ENCODE measurements at regions not wholly inside any gene's neighbourhood (a gene's known extent, or its start where the extent isn't known, plus 50 kb on each side); places are given as distances from the start of the nearest gene placed in this dataset.

DNA sequence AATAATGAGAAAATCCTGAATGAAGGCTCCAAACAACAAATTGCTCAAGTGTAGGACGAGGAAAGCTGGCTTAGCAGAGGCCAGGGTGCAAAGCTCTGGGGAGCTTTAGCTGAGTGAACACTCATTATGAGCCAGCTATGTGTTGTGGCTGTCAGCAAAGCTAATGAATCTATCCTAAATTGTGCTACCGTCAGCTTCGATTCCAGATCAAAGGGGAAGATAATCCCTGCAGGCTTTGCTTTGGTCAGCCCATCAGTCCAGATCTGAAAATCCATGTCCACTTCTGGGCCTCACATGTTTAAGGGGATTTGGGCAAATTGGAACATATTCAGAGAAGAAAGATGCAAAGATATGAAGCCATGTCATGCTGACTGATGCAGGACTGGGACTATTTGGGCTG lies 180.9 kb upstream of the ZBED5 start:
- no peaks in the 10 kb centered on the region for H3K9me3 Mint-ChIP-seq (ENCODE audit: low read depth)
- POLR2A ChIA-PET: no interaction called here

DNA sequence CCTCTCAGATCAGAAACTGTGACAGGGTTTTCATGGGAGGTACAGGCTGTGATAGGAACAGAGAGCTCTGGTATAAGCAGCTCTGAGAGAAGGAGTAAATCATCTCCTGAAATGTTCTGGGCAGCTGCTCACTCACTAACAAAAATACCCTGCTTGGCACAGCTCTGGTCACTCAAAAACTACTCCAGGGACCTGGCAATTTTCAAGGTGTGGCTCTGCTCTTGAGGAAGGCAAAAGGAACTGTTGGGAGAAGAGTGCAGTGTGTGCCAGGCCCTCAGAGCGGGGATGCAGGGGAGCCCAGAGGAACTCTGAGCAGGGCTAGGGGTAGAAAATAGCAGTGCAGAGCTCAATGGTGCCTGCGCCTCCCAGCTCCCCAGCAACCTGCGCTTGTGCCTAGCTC lies 180.5 kb upstream of the ZBED5 start:
- Mint-ChIP-seq H3K4me1 (peaks cover 10% of the 10 kb centered on the region), H3K27me3 (no peaks in the 10 kb centered on the region), H3K4me3 (no peak overlapping the region), H3K36me3 (ENCODE audit: low read depth) (no peaks in the 10 kb centered on the region), H3K27ac (no peak overlapping the region), H3K9me3 (ENCODE audit: low read depth) (no peaks in the 10 kb centered on the region)
- DNase-seq: no peak
- ChIA-PET CTCF (interaction anchor here (0.6 to 4.7 kb wide), 18 partner anchors 10 to 749 kb away, joined by 3 to 53 read pairs (median 5); no protein-coding TSS in a partner anchor), POLR2A (no interaction called here)
- no peak for ATAC-seq
- intact Hi-C loops (cut with DNase I, micrococcal nuclease): loop anchor here in 1 of 2 experiments (5.0 kb wide), 1 partner anchor 584 kb away; the partner anchor contains the start of gene GALNT18

More for the DNA sequence above, 180.9 kb upstream of the ZBED5 start:
- DNase-seq (no peak), ATAC-seq (no peak)
- Mint-ChIP-seq H3K4me3 (no peak overlapping the region), H3K36me3 (ENCODE audit: low read depth) (no peaks in the 10 kb centered on the region), H3K27ac (no peak overlapping the region), H3K27me3 (no peaks in the 10 kb centered on the region), H3K4me1 (peaks cover 10% of the 10 kb centered on the region)
- intact Hi-C loops (cut with DNase I, micrococcal nuclease): loop anchor here in 1 of 2 experiments (5.0 kb wide), 1 partner anchor 584 kb away; the partner anchor contains the start of gene GALNT18
- CTCF ChIA-PET: interaction anchor here (0.6 to 4.7 kb wide), 8 partner anchors 10 to 749 kb away, joined by 3 to 53 read pairs (median 7); no protein-coding TSS in a partner anchor

DNA sequence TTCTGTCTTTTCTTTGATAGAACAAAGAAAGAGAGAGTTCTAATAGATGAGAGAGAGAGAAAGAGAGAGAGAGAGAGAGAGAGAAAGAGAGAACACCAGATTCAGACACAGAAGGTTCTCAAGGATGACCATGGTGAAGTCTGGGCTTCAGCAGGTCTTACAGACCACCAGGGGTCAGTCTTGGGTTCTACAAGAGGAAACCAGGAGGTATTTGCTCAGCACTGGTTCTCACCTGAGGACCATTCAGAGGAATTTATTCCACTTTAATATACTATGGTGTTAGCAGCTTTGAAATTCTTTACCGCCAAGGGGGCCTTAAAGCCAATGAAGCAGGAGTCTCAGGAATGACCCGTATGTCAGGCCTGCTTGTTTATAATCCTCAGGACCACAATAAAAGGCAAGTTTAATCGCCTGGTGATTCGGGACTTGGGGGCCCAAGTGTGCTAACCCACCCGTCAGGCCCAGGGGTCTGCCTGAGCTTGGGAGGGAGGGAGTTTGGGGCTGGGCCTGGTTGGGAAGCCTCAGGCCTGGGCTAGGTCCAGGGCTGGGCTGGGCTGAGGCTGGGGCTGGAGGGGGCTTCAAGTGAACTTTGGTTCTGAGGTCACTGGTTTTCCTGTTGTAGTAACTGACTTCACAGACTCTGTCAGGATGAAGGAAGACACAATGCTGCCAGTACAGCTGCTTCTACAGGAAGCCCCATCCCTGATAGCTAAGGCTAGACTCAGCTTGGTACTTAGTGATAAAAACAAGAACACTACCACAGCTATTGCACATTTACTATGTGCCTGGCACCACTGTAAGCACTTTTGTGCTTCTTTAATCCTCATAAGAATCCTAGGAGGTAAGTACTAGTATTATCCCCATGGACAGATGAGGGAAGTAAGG lies 179.2 kb upstream of the ZBED5 start:
- Mint-ChIP-seq H3K27ac (no peak overlapping the region), H3K9me3 (ENCODE audit: low read depth) (no peaks in the 10 kb centered on the region), H3K36me3 (ENCODE audit: low read depth) (no peaks in the 10 kb centered on the region), H3K27me3 (no peaks in the 10 kb centered on the region), H3K4me3 (no peak overlapping the region), H3K4me1 (peaks cover 10% of the 10 kb centered on the region)
- POLR2A ChIA-PET: no interaction called here
- intact Hi-C loops (cut with DNase I, micrococcal nuclease): loop anchor here (1.0 to 5.0 kb wide), 6 partner anchors 120 to 750 kb away; partner anchors contain the start of gene GALNT18 (in 1 of the 2)
- DNase-seq: peak; percentile 42
- CTCF ChIA-PET: interaction anchor here (0.5 to 4.7 kb wide), 33 partner anchors 9 to 1121 kb away, joined by 3 to 53 read pairs (median 4); no protein-coding TSS in a partner anchor
- ATAC-seq: peak; percentile 74

DNA sequence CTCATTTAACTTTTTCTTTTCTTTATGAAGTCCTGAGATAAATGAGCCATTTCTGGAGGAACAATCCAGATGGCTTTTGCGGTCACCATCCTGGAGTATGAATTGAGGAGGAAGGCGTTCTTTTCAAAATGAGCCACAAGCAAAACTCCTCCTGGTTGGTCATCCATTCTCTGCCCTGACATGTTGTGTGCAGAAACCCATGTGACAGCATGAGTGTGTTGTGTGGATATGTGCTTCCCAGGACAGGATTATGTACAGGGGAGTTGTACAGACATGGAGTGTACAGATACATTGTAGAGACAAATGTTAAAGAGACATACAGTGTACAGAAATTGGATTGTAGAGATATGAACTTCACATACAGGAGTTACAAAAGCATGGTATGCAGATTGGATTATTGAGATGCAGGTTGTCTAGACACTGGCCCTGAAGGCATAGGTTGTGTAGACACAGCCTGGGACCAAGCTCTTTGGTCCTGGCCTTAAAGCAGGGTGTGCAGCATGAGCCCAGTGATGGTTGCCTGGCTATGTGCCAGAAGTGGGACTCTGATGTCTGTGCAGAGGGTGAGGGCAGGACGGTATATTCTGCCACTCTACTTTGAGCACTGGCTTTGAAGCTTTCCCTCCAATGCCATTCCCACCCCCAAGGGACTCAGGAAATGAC lies 178.5 kb upstream of the ZBED5 start:
- intact Hi-C loops (cut with DNase I, micrococcal nuclease): loop anchor here (2.0 to 5.0 kb wide), 3 partner anchors 122 to 586 kb away; partner anchors contain the start of gene GALNT18 (in 1 of the 2)
- no peak for ATAC-seq
- Mint-ChIP-seq H3K27me3 (no peaks in the 10 kb centered on the region), H3K27ac (no peak overlapping the region), H3K36me3 (ENCODE audit: low read depth) (no peaks in the 10 kb centered on the region), H3K9me3 (ENCODE audit: low read depth) (no peaks in the 10 kb centered on the region), H3K4me3 (no peak overlapping the region), H3K4me1 (peaks cover 10% of the 10 kb centered on the region)
- ChIA-PET POLR2A (no interaction called here), CTCF (interaction anchor here (0.5 to 4.7 kb wide), 26 partner anchors 8 to 1122 kb away, joined by 3 to 53 read pairs (median 4); no protein-coding TSS in a partner anchor)
- DNase-seq: peak; percentile 10

DNA sequence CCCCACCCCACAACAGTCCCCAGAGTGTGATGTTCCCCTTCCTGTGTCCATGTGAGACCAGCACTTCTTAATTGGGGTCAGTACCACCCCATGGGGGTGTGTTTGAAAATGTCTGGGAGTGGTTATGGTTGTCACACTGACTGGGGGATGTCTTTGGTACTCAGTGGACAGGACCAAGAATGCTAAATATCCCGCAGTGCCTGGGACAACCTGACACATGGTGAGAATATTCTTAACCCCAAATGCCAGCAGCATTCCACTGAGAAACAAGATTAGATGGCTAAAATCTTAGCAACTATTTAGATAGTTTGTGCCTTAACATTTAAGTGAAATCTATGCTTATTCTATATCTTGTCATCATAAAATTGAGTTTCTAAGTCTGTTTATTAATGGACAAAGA lies 177.5 kb upstream of the ZBED5 start:
- POLR2A ChIA-PET: no interaction called here
- intact Hi-C loops (cut with DNase I, micrococcal nuclease): loop anchor here in 1 of 2 experiments (5.0 kb wide), 1 partner anchor 587 kb away; the partner anchor contains the start of gene GALNT18
- Mint-ChIP-seq H3K4me3 (no peak overlapping the region), H3K27me3 (no peaks in the 10 kb centered on the region), H3K4me1 (peaks cover 10% of the 10 kb centered on the region), H3K27ac (no peak overlapping the region), H3K9me3 (ENCODE audit: low read depth) (no peaks in the 10 kb centered on the region), H3K36me3 (ENCODE audit: low read depth) (no peaks in the 10 kb centered on the region)
- ATAC-seq (no peak), DNase-seq (no peak)
- CTCF ChIA-PET: interaction anchor here (0.6 to 4.7 kb wide), 16 partner anchors 7 to 752 kb away, joined by 3 to 53 read pairs (median 5); no protein-coding TSS in a partner anchor

DNA sequence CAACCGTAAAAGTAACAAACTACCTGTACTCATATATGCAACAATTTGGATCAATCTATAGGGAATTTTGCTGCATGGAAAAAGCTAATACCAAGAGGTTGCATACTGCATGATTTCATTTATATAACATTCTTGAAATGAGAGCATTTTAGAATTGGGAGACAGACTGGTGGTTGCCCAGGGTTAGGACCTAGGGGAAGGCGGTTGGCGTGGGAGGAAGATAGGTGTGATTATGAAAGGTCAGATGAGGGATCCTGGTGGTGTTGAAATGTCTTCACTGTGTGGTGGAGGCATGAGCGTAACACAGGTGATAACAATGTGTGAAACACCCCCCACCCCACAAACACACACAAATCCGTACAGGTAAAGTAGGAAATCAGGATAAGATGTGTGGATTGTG lies 176.6 kb upstream of the ZBED5 start:
- H3K9me3 Mint-ChIP-seq (ENCODE audit: low read depth): no peaks in the 10 kb centered on the region
- no peak overlapping the region for H3K4me3 Mint-ChIP-seq
- CTCF ChIA-PET: interaction anchor here (1.4 to 2.3 kb wide), 2 partner anchors 11 to 100 kb away, joined by 3 to 12 read pairs; no protein-coding TSS in a partner anchor
- H3K27ac Mint-ChIP-seq: no peak overlapping the region
- DNase-seq: no peak
- intact Hi-C loops (cut with DNase I, micrococcal nuclease): no loop called here
- H3K36me3 Mint-ChIP-seq (ENCODE audit: low read depth): no peaks in the 10 kb centered on the region
- peaks cover 10% of the 10 kb centered on the region for H3K4me1 Mint-ChIP-seq
- H3K27me3 Mint-ChIP-seq: no peaks in the 10 kb centered on the region
- POLR2A ChIA-PET: no interaction called here
- ATAC-seq: no peak

DNA sequence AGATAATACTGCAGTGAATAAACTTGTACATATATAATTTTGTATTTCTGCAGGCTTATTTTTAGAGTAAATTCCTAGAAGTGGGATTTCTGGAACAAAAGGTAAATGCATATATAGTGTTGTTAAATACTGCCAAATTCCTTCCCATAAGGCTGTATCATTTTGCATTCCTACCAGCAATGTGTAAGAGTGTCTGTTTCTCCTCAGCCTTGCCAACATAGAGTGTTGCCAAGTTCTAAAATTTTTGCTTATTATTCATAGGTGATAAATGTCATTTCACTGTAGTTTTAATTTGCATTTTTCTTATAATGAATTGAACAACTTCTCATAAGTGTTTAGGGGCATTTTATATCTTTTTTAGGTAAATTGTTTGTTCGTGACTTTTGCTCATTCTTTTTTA lies 174.2 kb upstream of the ZBED5 start:
- intact Hi-C loops (cut with DNase I, micrococcal nuclease): no loop called here
- no peak overlapping the region for H3K27ac Mint-ChIP-seq
- H3K36me3 Mint-ChIP-seq (ENCODE audit: low read depth): no peaks in the 10 kb centered on the region
- no peaks in the 10 kb centered on the region for H3K27me3 Mint-ChIP-seq
- POLR2A ChIA-PET: no interaction called here
- no peak for DNase-seq
- no peak overlapping the region for H3K4me3 Mint-ChIP-seq
- CTCF ChIA-PET: interaction anchor here (1.3 kb wide), 1 partner anchor 755 kb away, joined by 3 read pairs; no protein-coding TSS in a partner anchor
- H3K9me3 Mint-ChIP-seq (ENCODE audit: low read depth): no peaks in the 10 kb centered on the region
- ATAC-seq: no peak
- peaks cover 4% of the 10 kb centered on the region for H3K4me1 Mint-ChIP-seq

DNA sequence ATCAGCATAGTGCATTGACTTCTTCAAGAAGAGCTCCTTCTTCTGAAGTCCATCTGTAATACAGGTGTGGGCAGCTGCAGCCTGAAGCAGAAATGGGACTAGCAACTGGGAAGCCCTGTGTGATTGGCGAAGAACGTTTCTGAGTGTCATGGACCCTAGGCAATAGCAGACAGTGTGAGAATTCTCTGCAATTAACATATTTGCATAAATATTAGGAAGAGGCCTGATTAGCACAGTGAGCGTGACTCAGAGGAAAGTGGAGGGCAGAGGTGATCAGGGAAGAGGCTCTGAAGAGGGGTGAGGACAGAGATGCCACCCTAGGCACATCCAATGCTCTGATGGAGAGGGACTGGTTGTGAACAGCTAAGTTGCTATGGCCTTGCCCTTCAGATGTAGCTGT lies 171.2 kb upstream of the ZBED5 start:
- Mint-ChIP-seq H3K27ac (no peak overlapping the region), H3K27me3 (no peaks in the 10 kb centered on the region), H3K4me1 (no peaks in the 10 kb centered on the region), H3K36me3 (ENCODE audit: low read depth) (no peaks in the 10 kb centered on the region), H3K4me3 (no peak overlapping the region), H3K9me3 (ENCODE audit: low read depth) (no peaks in the 10 kb centered on the region)
- POLR2A ChIA-PET: no interaction called here
- CTCF ChIA-PET: interaction anchor here (0.6 to 4.9 kb wide), 21 partner anchors 9 to 762 kb away, joined by 3 to 53 read pairs (median 6); no protein-coding TSS in a partner anchor
- DNase-seq (no peak), ATAC-seq (no peak)
- intact Hi-C loops (cut with DNase I, micrococcal nuclease): loop anchor here (2.0 kb wide), 2 partner anchors 128 to 238 kb away; no protein-coding TSS in a partner anchor

DNA sequence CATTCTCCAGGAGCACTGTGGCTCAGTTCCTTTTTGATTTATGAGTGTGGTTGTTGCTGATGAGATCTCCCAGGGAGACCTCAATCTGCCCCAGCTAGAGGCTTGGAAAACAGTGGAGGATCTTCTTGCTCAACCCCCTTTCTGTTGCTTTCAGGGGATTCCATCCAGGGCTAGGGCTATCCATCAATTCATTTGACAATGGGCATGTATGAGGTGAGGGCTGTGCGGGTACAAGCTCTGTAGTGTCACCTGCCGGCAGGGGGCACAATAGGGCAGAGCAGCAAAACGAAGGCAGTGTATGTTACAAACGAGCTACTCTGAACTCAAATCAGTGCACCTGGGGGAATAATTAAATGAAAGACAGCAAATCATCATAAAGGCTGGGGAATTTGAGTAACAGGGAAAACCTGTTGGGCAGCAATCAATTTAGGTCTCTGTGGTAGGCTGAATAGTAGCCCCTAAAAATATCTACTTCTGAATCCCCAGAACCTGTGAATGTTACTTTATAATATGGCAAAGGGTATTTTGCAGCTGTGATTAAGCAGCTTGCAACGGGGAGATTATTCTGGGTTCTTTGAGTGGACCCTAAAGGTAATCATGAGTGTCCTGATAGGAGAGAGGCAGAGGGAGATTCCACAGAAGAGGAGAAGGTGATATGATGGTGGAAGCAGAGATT lies 170.3 kb upstream of the ZBED5 start:
- Mint-ChIP-seq H3K27ac (no peak overlapping the region), H3K27me3 (no peaks in the 10 kb centered on the region), H3K4me3 (no peak overlapping the region), H3K36me3 (ENCODE audit: low read depth) (no peaks in the 10 kb centered on the region), H3K9me3 (ENCODE audit: low read depth) (no peaks in the 10 kb centered on the region), H3K4me1 (no peaks in the 10 kb centered on the region)
- intact Hi-C loops (cut with DNase I, micrococcal nuclease): loop anchor here (1.0 to 2.0 kb wide), 4 partner anchors 129 to 759 kb away; no protein-coding TSS in a partner anchor
- POLR2A ChIA-PET: interaction anchor here (0.6 kb wide), 1 partner anchor 36 kb away, joined by 4 read pairs; no protein-coding TSS in a partner anchor
- CTCF ChIA-PET: interaction anchor here (0.6 to 4.9 kb wide), 60 partner anchors 10 to 999 kb away, joined by 3 to 53 read pairs (median 4); no protein-coding TSS in a partner anchor
- ATAC-seq: peak; percentile 91
- DNase-seq: peak; percentile 88

DNA sequence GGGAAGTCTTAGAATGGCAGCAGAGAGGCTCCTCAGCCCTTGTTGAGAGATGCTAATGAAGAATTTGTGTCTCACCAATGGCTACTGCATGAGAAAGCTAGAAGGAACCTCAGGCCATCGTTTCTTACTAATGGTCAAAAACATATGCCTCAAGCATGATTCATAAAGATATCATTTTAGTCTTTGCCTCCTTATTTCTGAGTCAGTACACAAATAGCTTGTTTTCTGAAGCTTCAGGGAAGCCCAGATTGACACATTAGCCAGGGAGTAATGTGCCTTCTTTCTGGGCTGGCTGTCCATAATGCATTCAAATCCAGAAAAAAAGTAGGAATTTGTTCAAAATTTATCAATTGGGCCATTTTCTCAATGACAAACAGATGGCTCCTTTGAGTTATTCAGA lies 169.4 kb upstream of the ZBED5 start:
- Mint-ChIP-seq H3K36me3 (ENCODE audit: low read depth) (no peaks in the 10 kb centered on the region), H3K9me3 (ENCODE audit: low read depth) (no peaks in the 10 kb centered on the region), H3K27ac (no peak overlapping the region), H3K4me3 (no peak overlapping the region), H3K27me3 (no peaks in the 10 kb centered on the region), H3K4me1 (no peaks in the 10 kb centered on the region)
- ChIA-PET CTCF (interaction anchor here (0.6 to 4.9 kb wide), 34 partner anchors 9 to 1000 kb away, joined by 3 to 53 read pairs (median 5); no protein-coding TSS in a partner anchor), POLR2A (no interaction called here)
- DNase-seq (no peak), ATAC-seq (no peak)
- intact Hi-C loops (cut with DNase I, micrococcal nuclease): no loop called here
